ENCODE measurements at regions not wholly inside any gene's neighbourhood (a gene's known extent, or its start where the extent isn't known, plus 50 kb on each side); places are given as distances from the start of the nearest gene placed in this dataset.
"Not testable (repeated sequence)": the region's sequence is repeated elsewhere in the genome, so short reads cannot be mapped to it uniquely, and the experiment has no call there.

GRCh38 chr2:89606514-89606913, 915.0 kb downstream of the RPIA start:
- ATAC-seq (ENCODE audit: low read depth in 2 of 2); H3K4me3 Mint-ChIP-seq; H3K27ac ChIP-seq (ENCODE audit: insufficient read depth, low read length, poor library complexity, severe bottlenecking); H3K4me1 Mint-ChIP-seq; H3K9me3 ChIP-seq (ENCODE audit: control insufficient read depth in 2 of 2, low read length in 2 of 2); H3K4me3 ChIP-seq (ENCODE audit: low read depth, low read length); H3K27me3 Mint-ChIP-seq; H3K27ac Mint-ChIP-seq; H3K9me3 Mint-ChIP-seq; H3K27me3 ChIP-seq (ENCODE audit: control insufficient read depth, insufficient read depth, low read length); H3K4me1 ChIP-seq (ENCODE audit: control insufficient read depth, insufficient read depth, low read length, poor library complexity, severe bottlenecking); DNase-seq; H3K36me3 ChIP-seq (ENCODE audit: control insufficient read depth, insufficient read depth, low read length); H3K36me3 Mint-ChIP-seq: not testable (repeated sequence)

- H3K9me3 Mint-ChIP-seq; H3K27ac ChIP-seq (ENCODE audit: insufficient read depth, low read length, poor library complexity, severe bottlenecking); H3K4me1 Mint-ChIP-seq; H3K27me3 Mint-ChIP-seq; H3K27ac Mint-ChIP-seq; H3K9me3 ChIP-seq (ENCODE audit: control insufficient read depth in 2 of 2, low read length in 2 of 2); H3K27me3 ChIP-seq (ENCODE audit: control insufficient read depth, insufficient read depth, low read length); H3K4me3 ChIP-seq (ENCODE audit: low read depth, low read length); H3K36me3 Mint-ChIP-seq; ATAC-seq (ENCODE audit: low read depth in 2 of 2); DNase-seq; H3K36me3 ChIP-seq (ENCODE audit: control insufficient read depth, insufficient read depth, low read length); H3K4me1 ChIP-seq (ENCODE audit: control insufficient read depth, insufficient read depth, low read length, poor library complexity, severe bottlenecking); H3K4me3 Mint-ChIP-seq: not testable (repeated sequence)
Measured at GRCh38 chr2:89610207-89610926, 918.9 kb downstream of the RPIA start.

GRCh38 chr2:89610927-89611515, 919.5 kb downstream of the RPIA start:
- H3K9me3 Mint-ChIP-seq; H3K9me3 ChIP-seq (ENCODE audit: control insufficient read depth in 2 of 2, low read length in 2 of 2); H3K4me3 Mint-ChIP-seq; H3K36me3 Mint-ChIP-seq; H3K36me3 ChIP-seq (ENCODE audit: control insufficient read depth, insufficient read depth, low read length); H3K4me1 ChIP-seq (ENCODE audit: control insufficient read depth, insufficient read depth, low read length, poor library complexity, severe bottlenecking); H3K4me1 Mint-ChIP-seq; H3K27ac Mint-ChIP-seq; ATAC-seq (ENCODE audit: low read depth in 2 of 2); DNase-seq; H3K27ac ChIP-seq (ENCODE audit: insufficient read depth, low read length, poor library complexity, severe bottlenecking); H3K4me3 ChIP-seq (ENCODE audit: low read depth, low read length); H3K27me3 Mint-ChIP-seq; H3K27me3 ChIP-seq (ENCODE audit: control insufficient read depth, insufficient read depth, low read length): not testable (repeated sequence)

- H3K27ac Mint-ChIP-seq; H3K27ac ChIP-seq (ENCODE audit: insufficient read depth, low read length, poor library complexity, severe bottlenecking); H3K27me3 ChIP-seq (ENCODE audit: control insufficient read depth, insufficient read depth, low read length); DNase-seq; H3K4me3 Mint-ChIP-seq; H3K4me3 ChIP-seq (ENCODE audit: low read depth, low read length); H3K27me3 Mint-ChIP-seq; ATAC-seq (ENCODE audit: low read depth in 2 of 2); H3K4me1 ChIP-seq (ENCODE audit: control insufficient read depth, insufficient read depth, low read length, poor library complexity, severe bottlenecking); H3K36me3 Mint-ChIP-seq; H3K36me3 ChIP-seq (ENCODE audit: control insufficient read depth, insufficient read depth, low read length); H3K4me1 Mint-ChIP-seq; H3K9me3 ChIP-seq (ENCODE audit: control insufficient read depth in 2 of 2, low read length in 2 of 2); H3K9me3 Mint-ChIP-seq: not testable (repeated sequence)
Measured at GRCh38 chr2:89611710-89612109, 920.2 kb downstream of the RPIA start.

- not testable (repeated sequence) for H3K4me3 Mint-ChIP-seq; H3K27ac ChIP-seq (ENCODE audit: insufficient read depth, low read length, poor library complexity, severe bottlenecking); H3K36me3 ChIP-seq (ENCODE audit: control insufficient read depth, insufficient read depth, low read length); H3K9me3 ChIP-seq (ENCODE audit: control insufficient read depth in 2 of 2, low read length in 2 of 2); ATAC-seq (ENCODE audit: low read depth in 2 of 2); H3K36me3 Mint-ChIP-seq; H3K4me3 ChIP-seq (ENCODE audit: low read depth, low read length); DNase-seq; H3K9me3 Mint-ChIP-seq; H3K27me3 Mint-ChIP-seq; H3K4me1 Mint-ChIP-seq; H3K4me1 ChIP-seq (ENCODE audit: control insufficient read depth, insufficient read depth, low read length, poor library complexity, severe bottlenecking); H3K27ac Mint-ChIP-seq; H3K27me3 ChIP-seq (ENCODE audit: control insufficient read depth, insufficient read depth, low read length)
Measured at GRCh38 chr2:89649268-89649667, 957.8 kb downstream of the RPIA start.

- ATAC-seq (ENCODE audit: low read depth in 2 of 2); H3K27ac ChIP-seq (ENCODE audit: insufficient read depth, low read length, poor library complexity, severe bottlenecking); H3K9me3 ChIP-seq (ENCODE audit: control insufficient read depth in 2 of 2, low read length in 2 of 2); H3K4me3 Mint-ChIP-seq; H3K36me3 Mint-ChIP-seq; H3K4me1 ChIP-seq (ENCODE audit: control insufficient read depth, insufficient read depth, low read length, poor library complexity, severe bottlenecking); H3K4me3 ChIP-seq (ENCODE audit: low read depth, low read length); DNase-seq; H3K4me1 Mint-ChIP-seq; H3K36me3 ChIP-seq (ENCODE audit: control insufficient read depth, insufficient read depth, low read length); H3K27ac Mint-ChIP-seq; H3K27me3 ChIP-seq (ENCODE audit: control insufficient read depth, insufficient read depth, low read length); H3K27me3 Mint-ChIP-seq: not testable (repeated sequence)
- peaks cover 0 to 19% (median 3%) of the 10 kb centered on the region in 7 donors for H3K9me3 Mint-ChIP-seq
Measured at GRCh38 chr2:89679254-89679653, 987.8 kb downstream of the RPIA start.

Measured in CD4-positive, CD25-positive, alpha-beta regulatory T cell (primary cell).